ENCODE measurements at regions not wholly inside any gene's neighbourhood (a gene's known extent, or its start where the extent isn't known, plus 50 kb on each side); places are given as distances from the start of the nearest gene placed in this dataset.
A peak's percentile ranks its signal among the peaks of the same experiment; 100 is the strongest.

- no peak for DNase-seq
Observed at GRCh38 chr7:18369011-18369410, 126.5 kb upstream of the HDAC9 start.

- no peak for DNase-seq
Observed at GRCh38 chr7:18370633-18371032, 124.9 kb upstream of the HDAC9 start.

- DNase-seq = no peak
Observed at GRCh38 chr7:18378989-18379605, 116.5 kb upstream of the HDAC9 start.

GRCh38 chr7:18384491-18385143, 110.9 kb upstream of the HDAC9 start:
- DNase-seq = no peak

GRCh38 chr7:18386607-18387006, 108.9 kb upstream of the HDAC9 start:
- DNase-seq = peak; percentile 51

GRCh38 chr7:18387191-18387735, 108.3 kb upstream of the HDAC9 start:
- DNase-seq = no peak

GRCh38 chr7:18390535-18390907, 105.0 kb upstream of the HDAC9 start:
- DNase-seq = no peak

- no peak for DNase-seq
Observed at GRCh38 chr7:18393465-18394118, 102.0 kb upstream of the HDAC9 start.

- no peak for DNase-seq
Observed at GRCh38 chr7:18395868-18396267, 99.7 kb upstream of the HDAC9 start.

- no peak for DNase-seq
Observed at GRCh38 chr7:18396953-18397352, 98.6 kb upstream of the HDAC9 start.

GRCh38 chr7:18399436-18400235, 95.9 kb upstream of the HDAC9 start:
- DNase-seq = peak; percentile 9

- no peak for DNase-seq
Observed at GRCh38 chr7:18400275-18400674, 95.3 kb upstream of the HDAC9 start.

- DNase-seq = no peak
Observed at GRCh38 chr7:18400726-18401125, 94.8 kb upstream of the HDAC9 start.

- no peak for DNase-seq
Observed at GRCh38 chr7:18401757-18402156, 93.8 kb upstream of the HDAC9 start.

GRCh38 chr7:18402488-18403183, 92.9 kb upstream of the HDAC9 start:
- DNase-seq = peak; percentile 69

GRCh38 chr7:18405726-18406125, 89.8 kb upstream of the HDAC9 start:
- no peak for DNase-seq

GRCh38 chr7:18407385-18407784, 88.2 kb upstream of the HDAC9 start:
- no peak for DNase-seq

- peak; percentile 92 for DNase-seq
Observed at GRCh38 chr7:18408461-18408860, 87.1 kb upstream of the HDAC9 start.

GRCh38 chr7:18408868-18409267, 86.7 kb upstream of the HDAC9 start:
- DNase-seq = no peak

GRCh38 chr7:18413447-18413846, 82.1 kb upstream of the HDAC9 start:
- no peak for DNase-seq

GRCh38 chr7:18414885-18415284, 80.7 kb upstream of the HDAC9 start:
- no peak for DNase-seq

- no peak for DNase-seq
Observed at GRCh38 chr7:18416988-18417387, 78.6 kb upstream of the HDAC9 start.

Data from fibroblast of skin of scalp (primary cell).